ENCODE measurements at regions not wholly inside any gene's neighbourhood (a gene's known extent, or its start where the extent isn't known, plus 50 kb on each side); places are given as distances from the start of the nearest gene placed in this dataset.

DNA sequence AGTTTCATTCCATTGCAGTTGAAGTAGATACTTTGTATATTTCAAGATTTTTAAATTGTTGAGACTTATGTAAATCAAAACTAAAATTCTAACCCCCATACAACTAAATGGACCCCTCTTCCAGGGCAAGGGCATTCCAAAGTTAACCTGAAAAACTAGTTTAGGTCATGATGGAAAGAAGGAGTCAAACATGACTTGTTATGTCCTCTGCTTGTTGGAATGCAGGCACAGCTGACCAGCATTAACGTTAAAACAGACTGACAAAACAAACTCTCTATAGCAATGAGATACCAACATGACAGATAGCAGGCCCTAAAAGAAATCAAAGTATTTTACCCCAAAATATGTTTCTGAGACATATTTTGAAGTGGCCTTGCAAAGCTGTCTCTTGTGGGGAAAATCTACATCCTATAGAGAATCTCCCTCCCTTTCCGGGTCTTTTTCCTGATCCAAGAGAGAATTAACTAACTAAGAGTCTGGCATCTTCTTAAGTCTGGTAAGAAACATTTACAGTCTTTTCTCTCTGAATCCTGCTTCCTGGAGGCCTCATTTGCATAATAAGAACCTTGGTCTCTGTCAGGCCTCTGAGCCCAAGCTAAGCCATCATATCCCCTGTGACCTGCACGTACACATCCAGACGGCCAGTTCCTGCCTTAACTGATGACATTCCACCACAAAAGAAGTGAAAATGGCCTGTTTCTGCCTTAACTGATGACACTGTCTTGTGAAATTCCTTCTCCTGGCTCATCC, 124.3 kb upstream of the ATXN1 start:
- TF ChIP-seq, protein P1, sequence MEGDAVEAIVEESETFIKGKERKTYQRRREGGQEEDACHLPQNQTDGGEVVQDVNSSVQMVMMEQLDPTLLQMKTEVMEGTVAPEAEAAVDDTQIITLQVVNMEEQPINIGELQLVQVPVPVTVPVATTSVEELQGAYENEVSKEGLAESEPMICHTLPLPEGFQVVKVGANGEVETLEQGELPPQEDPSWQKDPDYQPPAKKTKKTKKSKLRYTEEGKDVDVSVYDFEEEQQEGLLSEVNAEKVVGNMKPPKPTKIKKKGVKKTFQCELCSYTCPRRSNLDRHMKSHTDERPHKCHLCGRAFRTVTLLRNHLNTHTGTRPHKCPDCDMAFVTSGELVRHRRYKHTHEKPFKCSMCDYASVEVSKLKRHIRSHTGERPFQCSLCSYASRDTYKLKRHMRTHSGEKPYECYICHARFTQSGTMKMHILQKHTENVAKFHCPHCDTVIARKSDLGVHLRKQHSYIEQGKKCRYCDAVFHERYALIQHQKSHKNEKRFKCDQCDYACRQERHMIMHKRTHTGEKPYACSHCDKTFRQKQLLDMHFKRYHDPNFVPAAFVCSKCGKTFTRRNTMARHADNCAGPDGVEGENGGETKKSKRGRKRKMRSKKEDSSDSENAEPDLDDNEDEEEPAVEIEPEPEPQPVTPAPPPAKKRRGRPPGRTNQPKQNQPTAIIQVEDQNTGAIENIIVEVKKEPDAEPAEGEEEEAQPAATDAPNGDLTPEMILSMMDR (conservative IDR thresholded peaks at IDR 0.05) = no peak
- no peak for TF ChIP-seq ZFX (IDR thresholded peaks at IDR 0.05)
